ENCODE measurements at regions not wholly inside any gene's neighbourhood (a gene's known extent, or its start where the extent isn't known, plus 50 kb on each side); places are given as distances from the start of the nearest gene placed in this dataset.

DNA sequence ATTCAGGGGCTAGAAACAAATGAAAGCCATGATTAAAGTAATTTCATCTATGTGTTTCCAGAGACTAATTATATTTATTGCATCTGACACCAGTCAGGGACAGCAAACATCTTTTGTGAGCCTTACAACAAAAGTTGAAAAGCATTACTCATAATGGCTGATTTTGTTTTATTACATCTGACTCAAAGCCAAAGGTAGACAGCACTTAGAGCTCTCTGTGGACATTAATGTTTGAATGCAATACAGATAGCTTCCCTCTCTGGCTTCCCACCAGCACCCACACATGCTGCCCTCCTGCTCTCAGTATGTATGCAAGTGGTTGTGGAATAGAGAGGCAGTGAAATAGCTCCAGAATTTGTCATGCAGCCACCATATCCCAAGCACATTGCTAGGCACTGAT, 198.7 kb downstream of the SETD4 start:
- TF ChIP-seq, protein P1, sequence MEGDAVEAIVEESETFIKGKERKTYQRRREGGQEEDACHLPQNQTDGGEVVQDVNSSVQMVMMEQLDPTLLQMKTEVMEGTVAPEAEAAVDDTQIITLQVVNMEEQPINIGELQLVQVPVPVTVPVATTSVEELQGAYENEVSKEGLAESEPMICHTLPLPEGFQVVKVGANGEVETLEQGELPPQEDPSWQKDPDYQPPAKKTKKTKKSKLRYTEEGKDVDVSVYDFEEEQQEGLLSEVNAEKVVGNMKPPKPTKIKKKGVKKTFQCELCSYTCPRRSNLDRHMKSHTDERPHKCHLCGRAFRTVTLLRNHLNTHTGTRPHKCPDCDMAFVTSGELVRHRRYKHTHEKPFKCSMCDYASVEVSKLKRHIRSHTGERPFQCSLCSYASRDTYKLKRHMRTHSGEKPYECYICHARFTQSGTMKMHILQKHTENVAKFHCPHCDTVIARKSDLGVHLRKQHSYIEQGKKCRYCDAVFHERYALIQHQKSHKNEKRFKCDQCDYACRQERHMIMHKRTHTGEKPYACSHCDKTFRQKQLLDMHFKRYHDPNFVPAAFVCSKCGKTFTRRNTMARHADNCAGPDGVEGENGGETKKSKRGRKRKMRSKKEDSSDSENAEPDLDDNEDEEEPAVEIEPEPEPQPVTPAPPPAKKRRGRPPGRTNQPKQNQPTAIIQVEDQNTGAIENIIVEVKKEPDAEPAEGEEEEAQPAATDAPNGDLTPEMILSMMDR (IDR thresholded peaks at IDR 0.05) = no peak
- TF ChIP-seq POLR2A (IDR thresholded peaks at IDR 0.05) = no peak
